Gastrocnemius medialis (tissue), 4 donors: ENCODE measurements at regions not wholly inside any gene's neighbourhood (a gene's known extent, or its start where the extent isn't known, plus 50 kb on each side); places are given as distances from the start of the nearest gene placed in this dataset.

Experiments used
- CTCF ChIP-seq, 5 experiments: fragments of 450-650 bp in 3 of 5; fragments of 200-600 bp in 2 of 5; sonication (generic) in 2 of 5; IDR thresholded peaks in 4 of 5; conservative IDR thresholded peaks in 1 of 5; 1 replicate in 4 of 5; 2 replicates in 1 of 5; pipeline ENCODE4 v1.5.1; 2016 to 2019; ENCODE audit warnings: antibody characterized with exemption in 5 of 5, mild to moderate bottlenecking in 3 of 5, moderate library complexity in 3 of 5
- POLR2A ChIP-seq, 2 donors: fragments of 450-650 bp; IDR thresholded peaks; one replicate each; pipeline ENCODE4 v1.6.1; 2017; ENCODE audit warnings: antibody characterized with exemption in 2 of 2, mild to moderate bottlenecking in 2 of 2, moderate library complexity in 2 of 2

GRCh38 chr17:72535779-72536178 is 415.0 kb downstream of the SOX9 start:
- no peak for TF ChIP-seq CTCF (IDR thresholded peaks at IDR 0.05 in 4 of 5, conservative IDR thresholded peaks at IDR 0.05 in 1 of 5)
- no peak for TF ChIP-seq POLR2A (IDR thresholded peaks at IDR 0.05)
